ENCODE measurements at regions not wholly inside any gene's neighbourhood (a gene's known extent, or its start where the extent isn't known, plus 50 kb on each side); places are given as distances from the start of the nearest gene placed in this dataset.

DNA sequence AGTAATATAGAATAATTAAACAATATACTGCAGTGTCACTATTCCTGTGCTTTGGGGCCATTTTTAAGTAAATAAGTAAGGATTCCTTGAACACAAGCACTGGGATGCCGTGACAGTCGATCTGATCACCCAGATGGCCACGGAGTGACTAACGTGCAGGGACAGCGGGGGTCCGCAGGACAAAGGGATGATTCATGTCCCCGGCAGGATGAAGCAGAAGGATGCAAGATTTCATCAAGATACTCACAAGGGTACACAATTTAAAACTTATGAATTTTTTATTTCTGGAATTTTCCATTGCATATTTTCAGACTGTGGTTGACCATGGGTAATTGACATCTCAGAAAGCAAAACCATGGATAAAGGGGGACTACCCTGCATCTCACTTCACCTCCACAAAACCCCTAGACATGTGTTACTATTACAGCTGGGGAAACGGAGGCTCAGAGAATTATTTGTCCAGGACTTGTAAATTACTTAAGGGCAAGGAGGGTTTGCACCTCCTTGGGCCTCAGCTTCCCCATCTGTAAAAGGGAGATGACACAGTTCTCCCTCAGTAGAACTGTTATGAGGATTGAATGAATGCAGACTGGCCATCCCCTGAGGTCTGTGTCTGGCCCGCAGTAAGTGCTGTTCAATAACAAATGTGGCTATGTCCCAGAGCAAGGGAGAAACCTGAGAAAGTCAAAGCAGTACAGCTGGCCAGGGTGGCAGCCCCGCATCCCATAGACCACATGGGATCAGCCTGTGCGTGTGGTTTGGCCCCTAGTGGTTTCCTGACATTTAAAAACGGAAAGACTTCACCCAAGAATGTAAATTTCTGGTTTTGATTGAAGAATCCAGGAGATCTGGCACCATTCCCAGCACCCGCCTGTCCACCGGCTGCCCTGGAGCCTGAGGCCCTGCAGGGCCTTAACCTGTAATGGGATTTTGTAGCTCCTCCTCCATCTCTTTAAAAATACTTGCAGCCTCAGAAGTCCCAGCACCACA is 235.5 kb downstream of the BMP7 start:
- TF ChIP-seq EZH2 (IDR thresholded peaks at IDR 0.05) (no peak), POLR2AphosphoS5 (IDR thresholded peaks at IDR 0.05; ENCODE audit: borderline replicate concordance, low read depth, low read length) (no peak)
